ENCODE measurements at regions not wholly inside any gene's neighbourhood (a gene's known extent, or its start where the extent isn't known, plus 50 kb on each side); places are given as distances from the start of the nearest gene placed in this dataset.
"Not testable (repeated sequence)": the region's sequence is repeated elsewhere in the genome, so short reads cannot be mapped to it uniquely, and the experiment has no call there.

DNA sequence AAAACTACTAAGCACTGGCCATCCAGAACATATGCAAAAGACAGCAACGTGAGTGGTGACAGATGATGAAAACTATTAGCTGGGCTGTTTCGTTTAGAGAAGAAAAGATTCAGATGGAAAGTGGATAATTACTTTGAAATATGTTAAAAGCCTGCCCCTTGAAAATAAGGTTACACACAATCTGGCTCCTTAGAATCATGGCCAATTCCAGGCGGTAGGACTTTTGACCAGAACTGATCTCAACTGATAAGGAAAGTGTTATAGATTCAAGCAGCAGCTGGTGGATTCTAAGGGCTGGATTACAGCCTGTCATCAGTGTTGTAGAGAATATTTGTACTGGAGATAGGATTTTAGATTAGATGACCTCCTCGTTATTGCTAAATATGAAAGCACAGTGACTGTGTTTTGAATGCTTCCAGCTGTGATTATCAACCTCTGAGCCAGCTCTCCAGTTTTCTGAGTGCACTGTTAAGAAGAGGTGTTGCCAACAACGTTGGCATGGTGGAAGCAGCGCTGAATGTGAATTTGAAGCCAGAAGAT lies 75.1 kb downstream of the KBTBD2 start:
- DNase-seq; H3K36me3 ChIP-seq; H3K27me3 ChIP-seq (ENCODE audit: low read depth); H3K9me3 ChIP-seq (replicated peaks); intact Hi-C loops (cut with micrococcal nuclease): not testable (repeated sequence)
- H3K4me3 ChIP-seq, result peak overlapping the region; percentile 1
- peak overlapping the region; percentile 56 for H3K27ac ChIP-seq (replicated peaks)
- H3K4me1 ChIP-seq, result peaks cover 15% of the 10 kb centered on the region

DNA sequence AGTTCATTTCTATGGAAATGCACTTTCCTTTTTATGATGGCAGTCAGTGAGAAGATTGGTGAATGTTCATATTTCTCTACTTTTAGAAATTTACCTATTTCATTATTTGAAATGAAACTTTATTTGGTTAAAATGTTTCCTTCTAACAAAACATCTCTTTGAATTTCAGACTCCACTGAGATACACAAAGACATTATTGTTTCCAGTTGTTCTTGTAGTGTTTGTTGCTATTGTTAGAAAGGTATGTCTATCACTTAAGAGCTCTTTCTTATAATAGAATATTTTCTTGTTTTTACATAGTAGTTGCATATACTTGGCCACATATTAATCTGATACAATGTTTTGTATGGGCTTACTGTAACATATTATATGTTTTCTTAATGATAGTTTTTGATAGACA lies 76.8 kb downstream of the KBTBD2 start:
- Histone ChIP-seq H3K4me1 (peaks cover 15% of the 10 kb centered on the region), H3K27ac (replicated peaks) (peak overlapping the region; percentile 56)
- H3K27me3 ChIP-seq (ENCODE audit: low read depth); H3K9me3 ChIP-seq (replicated peaks); intact Hi-C loops (cut with micrococcal nuclease); H3K36me3 ChIP-seq; H3K4me3 ChIP-seq; DNase-seq: not testable (repeated sequence)

DNA sequence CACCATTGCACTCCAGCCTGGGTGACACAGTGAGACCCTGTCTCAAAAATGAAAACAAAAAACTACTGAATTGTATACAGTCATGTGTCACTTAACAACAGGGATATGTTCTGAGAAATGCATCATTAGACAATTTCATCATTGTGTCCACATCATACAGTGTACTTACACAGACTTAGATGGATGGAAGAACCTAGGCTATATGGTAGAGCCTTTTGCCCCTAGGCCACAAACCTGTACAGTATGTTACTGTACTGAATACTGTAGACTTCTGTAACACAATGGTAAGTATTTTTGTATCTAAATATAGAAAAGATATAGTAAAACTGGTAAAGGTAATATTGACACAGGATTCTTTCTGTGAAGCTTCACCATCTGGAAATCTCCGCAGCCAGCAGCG lies 81.7 kb downstream of the KBTBD2 start:
- H3K4me3 ChIP-seq, result no peak overlapping the region
- no peaks in the 10 kb centered on the region for H3K9me3 ChIP-seq (replicated peaks)
- no peaks in the 10 kb centered on the region for H3K4me1 ChIP-seq
- no peaks in the 10 kb centered on the region for H3K36me3 ChIP-seq
- H3K27ac ChIP-seq (replicated peaks), result no peak overlapping the region
- DNase-seq, result no peak
- intact Hi-C loops (cut with micrococcal nuclease), result no loop called here
- TF ChIP-seq, protein P1, sequence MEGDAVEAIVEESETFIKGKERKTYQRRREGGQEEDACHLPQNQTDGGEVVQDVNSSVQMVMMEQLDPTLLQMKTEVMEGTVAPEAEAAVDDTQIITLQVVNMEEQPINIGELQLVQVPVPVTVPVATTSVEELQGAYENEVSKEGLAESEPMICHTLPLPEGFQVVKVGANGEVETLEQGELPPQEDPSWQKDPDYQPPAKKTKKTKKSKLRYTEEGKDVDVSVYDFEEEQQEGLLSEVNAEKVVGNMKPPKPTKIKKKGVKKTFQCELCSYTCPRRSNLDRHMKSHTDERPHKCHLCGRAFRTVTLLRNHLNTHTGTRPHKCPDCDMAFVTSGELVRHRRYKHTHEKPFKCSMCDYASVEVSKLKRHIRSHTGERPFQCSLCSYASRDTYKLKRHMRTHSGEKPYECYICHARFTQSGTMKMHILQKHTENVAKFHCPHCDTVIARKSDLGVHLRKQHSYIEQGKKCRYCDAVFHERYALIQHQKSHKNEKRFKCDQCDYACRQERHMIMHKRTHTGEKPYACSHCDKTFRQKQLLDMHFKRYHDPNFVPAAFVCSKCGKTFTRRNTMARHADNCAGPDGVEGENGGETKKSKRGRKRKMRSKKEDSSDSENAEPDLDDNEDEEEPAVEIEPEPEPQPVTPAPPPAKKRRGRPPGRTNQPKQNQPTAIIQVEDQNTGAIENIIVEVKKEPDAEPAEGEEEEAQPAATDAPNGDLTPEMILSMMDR (IDR thresholded peaks at IDR 0.05; ENCODE audit: borderline replicate concordance), result no peak
- no peaks in the 10 kb centered on the region for H3K27me3 ChIP-seq (ENCODE audit: low read depth)

DNA sequence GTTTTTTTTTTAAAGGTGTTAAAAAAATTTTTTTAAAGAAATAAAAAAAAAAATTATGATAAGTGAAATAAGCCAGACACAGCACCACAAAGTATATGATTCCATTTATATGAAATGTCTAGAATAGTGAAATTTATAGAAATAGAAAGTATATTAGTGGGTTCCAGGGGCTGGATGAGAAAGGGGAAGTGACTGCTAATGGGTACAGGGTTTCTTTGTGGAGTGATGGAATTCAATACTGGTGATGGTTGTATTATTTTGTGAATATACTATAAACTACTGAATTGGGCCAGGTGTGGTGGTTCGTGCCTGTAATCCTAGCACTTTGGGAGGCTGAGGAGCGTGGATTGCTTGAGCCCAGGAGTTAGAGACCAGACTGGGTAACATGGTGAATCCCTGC lies 82.2 kb downstream of the KBTBD2 start:
- no peak overlapping the region for H3K4me3 ChIP-seq
- no peaks in the 10 kb centered on the region for H3K27me3 ChIP-seq (ENCODE audit: low read depth)
- intact Hi-C loops (cut with micrococcal nuclease), result no loop called here
- H3K36me3 ChIP-seq, result no peaks in the 10 kb centered on the region
- H3K4me1 ChIP-seq, result no peaks in the 10 kb centered on the region
- TF ChIP-seq, protein P1 (IDR thresholded peaks at IDR 0.05; ENCODE audit: borderline replicate concordance), result no peak
- no peak overlapping the region for H3K27ac ChIP-seq (replicated peaks)
- no peak for DNase-seq
- no peaks in the 10 kb centered on the region for H3K9me3 ChIP-seq (replicated peaks)

DNA sequence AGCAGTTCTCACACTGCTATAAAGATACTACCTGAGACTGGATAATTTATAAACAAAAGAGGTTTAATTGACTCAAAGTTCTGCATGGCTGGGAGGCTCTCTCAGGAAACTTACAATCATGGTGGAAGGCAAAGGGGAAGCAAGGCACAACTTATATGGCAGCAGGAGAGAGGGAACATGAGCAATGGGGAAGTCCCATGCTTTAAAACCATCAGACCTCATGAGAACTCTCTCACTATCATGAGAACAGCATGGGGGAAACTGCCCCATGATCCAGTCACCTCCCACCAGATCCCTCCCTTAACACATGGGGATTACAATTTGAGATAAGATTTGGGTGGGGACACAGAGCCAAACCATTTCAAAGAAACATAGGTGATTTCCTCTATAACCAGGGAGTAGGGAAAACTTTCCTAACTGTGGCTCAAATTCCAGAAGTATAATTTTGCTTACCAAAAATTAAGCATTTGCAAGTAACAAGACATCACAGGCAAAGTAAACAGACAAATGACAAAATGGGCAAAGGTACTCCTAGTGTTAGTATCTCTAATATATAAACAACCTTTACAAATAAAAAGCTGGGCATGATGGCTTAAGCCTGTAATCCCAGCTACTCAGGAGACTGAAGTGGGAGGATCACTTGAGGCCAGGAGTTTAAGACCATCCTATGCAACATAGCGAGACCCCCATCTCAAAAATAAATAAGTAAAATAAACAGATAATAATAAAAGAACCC lies 88.0 kb downstream of the KBTBD2 start:
- Histone ChIP-seq H3K9me3 (replicated peaks) (no peaks in the 10 kb centered on the region), H3K36me3 (no peaks in the 10 kb centered on the region), H3K4me1 (no peaks in the 10 kb centered on the region), H3K27ac (replicated peaks) (no peak overlapping the region), H3K4me3 (no peak overlapping the region), H3K27me3 (ENCODE audit: low read depth) (no peaks in the 10 kb centered on the region)
- DNase-seq, result no peak
- TF ChIP-seq, protein P1 (IDR thresholded peaks at IDR 0.05; ENCODE audit: borderline replicate concordance), result no peak
- intact Hi-C loops (cut with micrococcal nuclease), result no loop called here

DNA sequence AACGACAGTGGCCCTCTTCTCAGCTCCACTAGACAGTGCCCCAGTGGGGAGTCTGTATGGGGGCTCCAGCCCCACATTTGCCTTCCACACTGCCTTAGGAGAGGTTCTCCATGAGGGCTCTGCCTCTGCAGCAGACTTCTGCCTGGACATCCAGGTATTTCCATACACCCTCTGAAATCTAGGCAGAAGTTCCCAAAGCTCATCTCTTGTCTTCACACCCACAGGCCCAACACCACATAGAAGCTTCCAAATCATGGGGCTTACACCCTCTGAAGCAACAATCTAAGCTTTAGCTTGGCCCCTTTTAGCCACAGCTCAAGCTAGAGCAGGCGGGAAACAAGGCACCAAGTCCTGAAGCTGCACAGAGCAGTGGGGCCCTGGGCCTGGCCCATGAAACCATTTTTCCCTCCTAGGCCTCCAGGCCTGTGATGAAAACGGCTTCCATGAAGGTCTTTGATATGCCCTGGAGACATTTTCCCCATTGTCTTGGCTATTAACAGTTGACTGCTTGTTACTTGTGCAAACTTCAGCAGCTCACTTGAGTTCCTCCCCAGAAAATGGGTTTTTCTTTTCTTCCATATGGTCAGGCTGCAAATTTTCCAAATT lies 89.2 kb downstream of the KBTBD2 start:
- no peak overlapping the region for H3K4me3 ChIP-seq
- no peak overlapping the region for H3K27ac ChIP-seq (replicated peaks)
- H3K4me1 ChIP-seq, result no peaks in the 10 kb centered on the region
- H3K27me3 ChIP-seq (ENCODE audit: low read depth), result no peaks in the 10 kb centered on the region
- intact Hi-C loops (cut with micrococcal nuclease), result no loop called here
- no peaks in the 10 kb centered on the region for H3K36me3 ChIP-seq
- H3K9me3 ChIP-seq (replicated peaks), result no peaks in the 10 kb centered on the region
- DNase-seq, result no peak
- TF ChIP-seq, protein P1 (IDR thresholded peaks at IDR 0.05; ENCODE audit: borderline replicate concordance), result no peak

DNA sequence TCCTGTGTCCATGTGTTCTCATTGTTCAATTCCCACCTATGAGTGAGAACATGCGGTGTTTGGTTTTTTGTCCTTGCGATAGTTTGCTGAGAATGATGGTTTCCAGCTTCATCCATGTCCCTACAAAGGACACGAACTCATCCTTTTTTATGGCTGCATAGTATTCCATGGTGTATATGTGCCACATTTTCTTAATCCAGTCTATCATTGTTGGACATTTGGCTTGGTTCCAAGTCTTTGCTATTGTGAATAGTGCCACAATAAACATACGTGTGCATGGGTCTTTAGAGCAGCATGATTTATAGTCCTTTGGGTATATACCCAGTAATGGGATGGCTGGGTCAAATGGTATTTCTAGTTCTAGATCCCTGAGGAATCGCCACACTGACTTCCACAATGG lies 98.5 kb downstream of the KBTBD2 start:
- H3K36me3 ChIP-seq; intact Hi-C loops (cut with micrococcal nuclease); H3K27ac ChIP-seq (replicated peaks); H3K4me3 ChIP-seq; DNase-seq; H3K27me3 ChIP-seq (ENCODE audit: low read depth); H3K4me1 ChIP-seq; H3K9me3 ChIP-seq (replicated peaks): not testable (repeated sequence)

DNA sequence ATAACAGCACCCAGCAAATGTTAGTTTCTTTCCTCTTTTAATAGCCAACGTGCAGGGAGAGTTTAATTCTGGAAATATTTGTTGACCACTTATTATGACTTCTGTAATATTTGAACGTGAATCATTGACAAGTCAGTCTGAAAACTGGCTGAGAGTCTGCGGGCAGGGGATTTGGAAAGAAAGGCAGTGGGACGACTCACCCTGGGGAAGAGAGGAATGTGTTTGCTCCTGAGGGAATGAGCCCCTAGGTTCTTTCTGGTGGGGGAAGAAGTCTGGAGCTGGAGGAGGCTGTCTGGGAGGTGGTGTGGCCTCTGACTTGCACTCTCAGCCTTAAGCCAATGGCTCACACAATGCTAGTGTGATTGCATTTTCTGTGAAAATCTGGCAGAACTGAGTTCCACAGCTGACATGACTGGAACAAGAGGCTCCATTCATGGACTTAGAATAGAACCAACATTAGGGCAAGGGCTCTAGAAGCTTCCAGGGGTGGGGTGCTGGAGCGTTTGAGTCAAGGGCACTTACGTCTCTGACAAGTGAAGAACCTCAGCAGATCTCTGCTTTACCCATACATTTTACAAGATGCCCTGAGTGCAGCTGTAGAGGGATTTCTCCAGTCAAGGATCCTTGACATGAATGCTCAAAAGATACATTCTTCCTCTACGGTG lies 100.7 kb downstream of the KBTBD2 start:
- H3K9me3 ChIP-seq (replicated peaks); intact Hi-C loops (cut with micrococcal nuclease); H3K27ac ChIP-seq (replicated peaks); H3K36me3 ChIP-seq; H3K4me1 ChIP-seq; H3K27me3 ChIP-seq (ENCODE audit: low read depth); DNase-seq; H3K4me3 ChIP-seq: not testable (repeated sequence)

DNA sequence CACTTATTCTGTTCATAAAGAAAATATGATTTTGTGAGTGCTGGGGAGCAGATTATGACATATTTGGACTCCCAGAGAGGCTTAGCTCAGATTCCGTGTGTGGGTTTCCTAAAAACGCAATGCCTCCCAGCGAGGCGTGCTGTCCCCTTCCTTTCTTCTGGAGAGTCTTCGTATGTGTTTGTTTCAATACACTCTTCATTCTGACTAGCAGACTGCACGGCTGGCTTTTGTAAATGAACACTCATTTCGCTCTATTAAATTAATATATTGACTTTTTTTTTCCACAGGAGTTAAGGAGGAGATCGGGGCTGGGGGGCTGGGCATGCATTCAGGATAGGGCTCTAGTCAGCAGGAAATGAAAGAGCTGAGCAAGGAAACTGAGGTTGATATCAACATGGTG lies 102.3 kb downstream of the KBTBD2 start:
- H3K27me3 ChIP-seq (ENCODE audit: low read depth); DNase-seq; intact Hi-C loops (cut with micrococcal nuclease); H3K27ac ChIP-seq (replicated peaks); H3K9me3 ChIP-seq (replicated peaks); H3K4me3 ChIP-seq; H3K36me3 ChIP-seq: not testable (repeated sequence)
- H3K4me1 ChIP-seq, result peaks cover 11% of the 10 kb centered on the region

Data from left ventricle myocardium inferior (tissue), 1 donor.